ENCODE measurements at regions not wholly inside any gene's neighbourhood (a gene's known extent, or its start where the extent isn't known, plus 50 kb on each side); places are given as distances from the start of the nearest gene placed in this dataset.

DNA sequence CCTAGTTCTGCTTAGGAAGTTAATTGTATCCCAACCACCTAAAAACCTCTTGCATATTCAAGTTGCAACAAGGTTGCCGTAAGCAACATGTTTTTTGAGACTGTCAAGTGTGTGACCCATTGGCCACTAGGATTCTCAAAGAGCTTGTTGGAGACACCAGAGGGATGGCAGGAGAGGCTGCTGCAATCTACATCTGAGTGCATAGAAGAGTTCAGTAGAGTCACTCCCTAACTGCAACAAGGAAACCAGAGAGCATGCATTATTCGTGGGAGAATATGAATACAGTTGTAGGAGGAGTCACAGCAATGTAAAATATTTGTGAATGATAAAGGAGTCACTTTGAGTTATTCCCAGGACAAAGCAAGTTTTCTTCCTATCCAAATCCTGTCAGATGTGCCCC lies 538.6 kb downstream of the TNS3 start:
- TF ChIP-seq CTCF (IDR thresholded peaks at IDR 0.05; ENCODE audit: insufficient read depth, low read depth, low read length) = no peak
- ChIA-PET POLR2A (no interaction called here), CTCF (no interaction called here)
- DNase-seq (ENCODE audit: low read depth) = no peak
- Histone ChIP-seq H3K4me3 (ENCODE audit: low read depth, low read length) (no peak overlapping the region), H3K36me3 (ENCODE audit: control insufficient read depth, insufficient read depth, low read length) (no peaks in the 10 kb centered on the region), H3K27me3 (ENCODE audit: control insufficient read depth, insufficient read depth, low read length) (no peaks in the 10 kb centered on the region; the same call in none of the 2 replicates)

DNA sequence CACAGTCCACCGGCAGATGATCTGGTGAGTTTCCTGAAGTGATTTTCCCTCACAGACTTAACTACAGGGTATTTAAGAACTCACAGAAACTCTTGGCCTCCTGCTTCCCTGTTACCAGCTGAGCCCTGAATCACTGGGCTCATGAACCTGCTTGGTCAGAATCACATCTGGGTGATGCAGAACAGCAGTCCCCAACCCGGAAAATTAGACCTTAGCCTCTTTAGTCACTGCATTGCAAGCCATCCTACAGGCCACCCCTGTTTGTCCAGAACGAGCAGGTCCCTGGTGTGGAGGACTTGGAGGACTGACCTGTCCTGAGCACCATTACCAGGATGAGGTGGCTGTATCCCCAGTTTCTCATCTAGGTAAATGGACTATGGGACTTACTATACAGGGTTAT lies 539.2 kb downstream of the TNS3 start:
- no peak overlapping the region for H3K4me3 ChIP-seq (ENCODE audit: low read depth, low read length)
- ChIA-PET CTCF (no interaction called here), POLR2A (no interaction called here)
- no peak for DNase-seq (ENCODE audit: low read depth)
- no peaks in the 10 kb centered on the region for H3K36me3 ChIP-seq (ENCODE audit: control insufficient read depth, insufficient read depth, low read length)
- H3K27me3 ChIP-seq (ENCODE audit: control insufficient read depth, insufficient read depth, low read length) = no peaks in the 10 kb centered on the region; the same call in none of the 2 replicates
- TF ChIP-seq CTCF (IDR thresholded peaks at IDR 0.05; ENCODE audit: insufficient read depth, low read depth, low read length) = no peak

GRCh38 chr7:47040795-47041347 lies 541.0 kb downstream of the TNS3 start:
- Histone ChIP-seq H3K27me3 (ENCODE audit: control insufficient read depth, insufficient read depth, low read length) (no peaks in the 10 kb centered on the region; the same call in none of the 2 replicates), H3K4me3 (ENCODE audit: low read depth, low read length) (no peak overlapping the region), H3K36me3 (ENCODE audit: control insufficient read depth, insufficient read depth, low read length) (no peaks in the 10 kb centered on the region)
- ChIA-PET CTCF (interaction anchor here (1.8 kb wide), 1 partner anchor 20 kb away, joined by 4 read pairs; no protein-coding TSS in a partner anchor), POLR2A (no interaction called here)
- no peak for TF ChIP-seq CTCF (IDR thresholded peaks at IDR 0.05; ENCODE audit: insufficient read depth, low read depth, low read length)
- no peak for DNase-seq (ENCODE audit: low read depth)

DNA sequence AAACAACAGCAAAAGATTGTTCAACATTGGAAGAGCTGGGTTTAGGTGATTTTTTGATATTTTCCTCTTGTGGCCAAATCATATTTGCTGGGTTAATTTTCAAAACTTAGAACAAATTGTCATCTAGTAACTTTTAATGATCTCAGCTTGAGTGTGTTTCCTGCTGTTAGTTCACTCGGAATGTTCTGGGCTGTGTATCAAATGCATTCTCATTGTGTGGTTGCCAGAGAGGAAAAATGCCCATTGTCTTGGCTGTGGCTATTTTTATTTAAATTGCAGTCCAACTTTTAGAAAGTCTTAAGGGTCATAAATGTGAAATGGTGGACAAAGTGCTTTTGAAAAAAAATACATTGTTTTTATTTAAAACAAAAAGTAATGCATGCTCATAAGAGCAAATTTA lies 542.0 kb downstream of the TNS3 start:
- no peak overlapping the region for H3K4me3 ChIP-seq (ENCODE audit: low read depth, low read length)
- H3K27me3 ChIP-seq (ENCODE audit: control insufficient read depth, insufficient read depth, low read length) = no peaks in the 10 kb centered on the region; the same call in none of the 2 replicates
- CTCF ChIA-PET = interaction anchor here (1.8 kb wide), 1 partner anchor 21 kb away, joined by 4 read pairs; no protein-coding TSS in a partner anchor
- H3K36me3 ChIP-seq (ENCODE audit: control insufficient read depth, insufficient read depth, low read length) = no peaks in the 10 kb centered on the region
- peak; percentile 12 for DNase-seq (ENCODE audit: low read depth)
- TF ChIP-seq CTCF (IDR thresholded peaks at IDR 0.05; ENCODE audit: insufficient read depth, low read depth, low read length) = no peak
- POLR2A ChIA-PET = no interaction called here

DNA sequence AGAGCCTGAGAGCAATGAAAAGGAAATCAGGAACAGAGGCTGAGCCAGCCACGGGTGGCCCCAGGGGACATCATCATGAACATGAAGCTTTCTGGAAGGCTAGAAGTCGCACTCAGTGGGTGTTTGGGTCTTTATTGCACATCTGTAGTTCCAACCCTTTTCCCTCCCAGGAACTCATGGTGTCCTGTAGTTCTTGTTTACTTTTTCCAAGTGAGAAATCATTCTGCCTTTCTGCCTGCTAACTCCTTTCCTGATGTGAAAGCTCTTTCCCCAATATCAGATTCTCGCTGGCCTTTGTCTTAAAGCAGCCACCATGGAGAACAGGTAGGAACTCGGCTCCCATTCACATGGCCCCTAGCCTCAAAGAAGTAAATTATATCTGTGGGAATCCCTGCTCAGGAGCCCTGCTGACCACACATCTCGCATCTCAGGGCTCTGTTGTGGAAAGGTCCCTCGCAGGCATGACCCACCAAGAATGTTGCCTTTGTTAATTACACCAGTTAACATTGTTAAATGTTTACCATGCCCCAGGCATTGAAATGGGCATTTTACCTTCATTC lies 542.7 kb downstream of the TNS3 start:
- no peak overlapping the region for H3K4me3 ChIP-seq (ENCODE audit: low read depth, low read length)
- ChIA-PET CTCF (interaction anchor here (1.8 kb wide), 1 partner anchor 22 kb away, joined by 4 read pairs; no protein-coding TSS in a partner anchor), POLR2A (no interaction called here)
- TF ChIP-seq CTCF (IDR thresholded peaks at IDR 0.05; ENCODE audit: insufficient read depth, low read depth, low read length) = no peak
- no peaks in the 10 kb centered on the region; the same call in none of the 2 replicates for H3K27me3 ChIP-seq (ENCODE audit: control insufficient read depth, insufficient read depth, low read length)
- no peaks in the 10 kb centered on the region for H3K36me3 ChIP-seq (ENCODE audit: control insufficient read depth, insufficient read depth, low read length)
- DNase-seq (ENCODE audit: low read depth) = no peak
